CD4-positive, alpha-beta T cell (primary cell): ENCODE measurements at regions not wholly inside any gene's neighbourhood (a gene's known extent, or its start where the extent isn't known, plus 50 kb on each side); places are given as distances from the start of the nearest gene placed in this dataset.

Source experiments
- ATAC-seq: fragments of 200-7000 bp; cut with Tn5 transposase; one replicate; pipeline ENCODE4 v1.10.0; 2022; ENCODE audit warnings: mild to moderate bottlenecking; ENCODE audit not compliant: poor library complexity
- CTCF ChIA-PET: fragments of 350-600 bp; sonication (Branson Sonifier 250); formaldehyde crosslinking; loops from one replicate; lab custom pipeline; 2021; ENCODE audit warnings: antibody characterized with exemption, inconsistent platforms; lab: Charles Lee
- POLR2A ChIA-PET: fragments of 350-600 bp; sonication (Branson Sonifier 250); formaldehyde crosslinking; loops from one replicate; lab custom pipeline; 2021; ENCODE audit warnings: antibody characterized with exemption, inconsistent platforms; lab: Charles Lee
- DNase-seq, 14 experiments: peaks; one replicate each; pipeline ENCODE4 v3.0.0-alpha.2; 2013 to 2020; ENCODE audit warnings: mixed read lengths in 2 of 14
- H3K27ac ChIP-seq, 2 donors: one replicate each; pipeline versions ENCODE4 v1.5.1 to v1.7.0; 2013; ENCODE audit warnings: low read length in 2 of 2, low read depth in 1 of 2, mild to moderate bottlenecking in 1 of 2
- H3K27me3 ChIP-seq, 2 experiments: 1 replicate in 1 of 2; 2 replicates in 1 of 2; pipeline versions ENCODE4 v1.6.1 to v1.7.0; 2013; ENCODE audit warnings: low read length in 2 of 2, control low read depth in 1 of 2, mild to moderate bottlenecking in 1 of 2, moderate library complexity in 1 of 2; ENCODE audit not compliant: insufficient read depth in 2 of 2, control insufficient read depth in 1 of 2
- H3K36me3 ChIP-seq: one replicate; pipeline ENCODE4 v1.6.1; 2013; ENCODE audit warnings: low read length, control low read depth; ENCODE audit not compliant: insufficient read depth
- H3K4me1 ChIP-seq: one replicate; pipeline ENCODE4 v1.6.1; 2013; ENCODE audit warnings: low read length, control low read depth; ENCODE audit not compliant: insufficient read depth
- H3K4me3 ChIP-seq: one replicate; pipeline ENCODE4 v1.5.1; 2013; ENCODE audit warnings: mild to moderate bottlenecking, low read length, moderate library complexity
- H3K9me3 ChIP-seq, 2 experiments: 1 replicate in 1 of 2; 2 replicates in 1 of 2; pipeline versions ENCODE4 v1.6.1 to v1.7.0; 2013; ENCODE audit warnings: low read length in 2 of 2, mild to moderate bottlenecking in 2 of 2, control low read depth in 1 of 2, moderate library complexity in 1 of 2; ENCODE audit not compliant: control insufficient read depth in 1 of 2, insufficient read depth in 1 of 2
- H3K27ac Mint-ChIP-seq: one replicate; pipeline ENCODE4 v1.8.0; 2020; ENCODE audit warnings: mixed read lengths
- H3K27me3 Mint-ChIP-seq: one replicate; pipeline ENCODE4 v1.8.0; 2021; ENCODE audit warnings: mixed read lengths
- H3K36me3 Mint-ChIP-seq: one replicate; pipeline ENCODE4 v1.8.0; 2021; ENCODE audit warnings: low read depth, mixed read lengths
- H3K4me1 Mint-ChIP-seq: one replicate; pipeline ENCODE4 v1.8.0; 2021; ENCODE audit warnings: low read depth, mixed read lengths
- H3K4me3 Mint-ChIP-seq: one replicate; pipeline ENCODE4 v1.8.0; 2020; ENCODE audit warnings: mild to moderate bottlenecking, mixed read lengths
- H3K9me3 Mint-ChIP-seq: one replicate; pipeline ENCODE4 v1.8.0; 2020; ENCODE audit warnings: mixed read lengths
- intact Hi-C, 2 experiments: fragments of 100-400 bp; cut with DNase I in 1 of 2; cut with micrococcal nuclease in 1 of 2; formaldehyde crosslinking; loops; one replicate each; pipeline versions ENCODE4 v1.15.1 to v1.9.0; 2023 to 2025; cut with DNase I, micrococcal nuclease
- TF ChIP-seq, protein P1 (sequence below): fragments of 200-600 bp; IDR thresholded peaks from one replicate; pipeline ENCODE4 v1.8.0; 2022; ENCODE audit warnings: antibody characterized with exemption, mild to moderate bottlenecking

DNA sequence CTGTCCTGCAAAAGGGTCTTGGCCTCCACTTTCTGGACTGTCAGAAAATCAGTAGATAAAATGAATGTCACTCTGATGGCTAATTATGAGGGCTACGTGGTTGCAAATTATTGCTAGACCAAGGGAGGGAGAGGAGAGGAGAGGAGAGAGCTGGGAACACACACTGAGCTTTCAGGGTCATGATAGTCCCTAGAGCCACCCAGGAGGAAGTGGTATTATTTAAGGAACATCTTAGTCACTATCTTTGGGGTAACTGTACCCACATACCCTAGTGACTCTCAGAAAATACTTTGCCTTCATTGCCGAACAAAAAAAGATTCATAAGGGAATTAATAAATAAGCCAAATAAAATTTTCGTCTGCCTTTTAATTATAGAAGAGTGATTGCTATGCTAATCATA lies 642.3 kb upstream of the CFAP20DC start:
- no peaks in the 10 kb centered on the region for H3K9me3 Mint-ChIP-seq
- H3K4me1 Mint-ChIP-seq, result no peaks in the 10 kb centered on the region
- no peaks in the 10 kb centered on the region for H3K36me3 Mint-ChIP-seq
- DNase-seq (no peak), ATAC-seq (no peak)
- TF ChIP-seq, protein P1, sequence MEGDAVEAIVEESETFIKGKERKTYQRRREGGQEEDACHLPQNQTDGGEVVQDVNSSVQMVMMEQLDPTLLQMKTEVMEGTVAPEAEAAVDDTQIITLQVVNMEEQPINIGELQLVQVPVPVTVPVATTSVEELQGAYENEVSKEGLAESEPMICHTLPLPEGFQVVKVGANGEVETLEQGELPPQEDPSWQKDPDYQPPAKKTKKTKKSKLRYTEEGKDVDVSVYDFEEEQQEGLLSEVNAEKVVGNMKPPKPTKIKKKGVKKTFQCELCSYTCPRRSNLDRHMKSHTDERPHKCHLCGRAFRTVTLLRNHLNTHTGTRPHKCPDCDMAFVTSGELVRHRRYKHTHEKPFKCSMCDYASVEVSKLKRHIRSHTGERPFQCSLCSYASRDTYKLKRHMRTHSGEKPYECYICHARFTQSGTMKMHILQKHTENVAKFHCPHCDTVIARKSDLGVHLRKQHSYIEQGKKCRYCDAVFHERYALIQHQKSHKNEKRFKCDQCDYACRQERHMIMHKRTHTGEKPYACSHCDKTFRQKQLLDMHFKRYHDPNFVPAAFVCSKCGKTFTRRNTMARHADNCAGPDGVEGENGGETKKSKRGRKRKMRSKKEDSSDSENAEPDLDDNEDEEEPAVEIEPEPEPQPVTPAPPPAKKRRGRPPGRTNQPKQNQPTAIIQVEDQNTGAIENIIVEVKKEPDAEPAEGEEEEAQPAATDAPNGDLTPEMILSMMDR, result no peak
- H3K4me3 ChIP-seq, result no peak overlapping the region
- intact Hi-C loops, result no loop called here
- no peak overlapping the region for H3K27ac Mint-ChIP-seq
- no peaks in the 10 kb centered on the region for H3K4me1 ChIP-seq
- H3K27me3 Mint-ChIP-seq, result no peaks in the 10 kb centered on the region
- ChIA-PET POLR2A (no interaction called here), CTCF (no interaction called here)
- no peak overlapping the region for H3K27ac ChIP-seq
- H3K27me3 ChIP-seq, result no peaks in the 10 kb centered on the region
- H3K4me3 Mint-ChIP-seq, result no peak overlapping the region
- H3K9me3 ChIP-seq, result peaks cover 0 to 3% of the 10 kb centered on the region in 2 experiments
- no peaks in the 10 kb centered on the region for H3K36me3 ChIP-seq

DNA sequence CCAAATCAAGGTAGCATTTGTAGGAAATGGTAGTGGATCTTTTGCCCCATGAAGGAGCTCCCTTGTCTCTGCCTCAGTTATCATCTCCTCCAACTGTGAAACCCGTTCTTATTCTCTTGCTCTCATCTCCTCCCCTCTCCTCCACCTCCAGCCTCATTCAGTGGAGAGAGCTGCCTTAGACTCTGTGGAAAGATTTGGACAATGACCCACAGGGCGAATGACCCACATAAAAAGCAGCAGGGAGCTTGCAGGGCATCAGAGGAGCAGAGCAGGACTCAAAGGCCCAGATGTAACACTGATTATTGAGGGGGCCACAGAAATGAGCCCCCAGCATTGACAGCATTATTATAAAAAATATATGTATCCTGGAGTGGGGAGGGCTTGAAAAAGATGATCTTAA lies 641.1 kb upstream of the CFAP20DC start:
- POLR2A ChIA-PET, result no interaction called here
- intact Hi-C loops, result no loop called here
- CTCF ChIA-PET, result no interaction called here
- peaks cover 0 to 3% of the 10 kb centered on the region in 2 experiments for H3K9me3 ChIP-seq
- Mint-ChIP-seq H3K27ac (no peak overlapping the region), H3K27me3 (no peaks in the 10 kb centered on the region), H3K9me3 (no peaks in the 10 kb centered on the region), H3K36me3 (no peaks in the 10 kb centered on the region), H3K4me3 (no peak overlapping the region), H3K4me1 (no peaks in the 10 kb centered on the region)
- H3K27me3 ChIP-seq, result no peaks in the 10 kb centered on the region
- H3K4me3 ChIP-seq, result no peak overlapping the region
- H3K4me1 ChIP-seq, result no peaks in the 10 kb centered on the region
- no peaks in the 10 kb centered on the region for H3K36me3 ChIP-seq
- no peak for ATAC-seq
- TF ChIP-seq, protein P1, result no peak
- no peak overlapping the region for H3K27ac ChIP-seq
- no peak for DNase-seq

DNA sequence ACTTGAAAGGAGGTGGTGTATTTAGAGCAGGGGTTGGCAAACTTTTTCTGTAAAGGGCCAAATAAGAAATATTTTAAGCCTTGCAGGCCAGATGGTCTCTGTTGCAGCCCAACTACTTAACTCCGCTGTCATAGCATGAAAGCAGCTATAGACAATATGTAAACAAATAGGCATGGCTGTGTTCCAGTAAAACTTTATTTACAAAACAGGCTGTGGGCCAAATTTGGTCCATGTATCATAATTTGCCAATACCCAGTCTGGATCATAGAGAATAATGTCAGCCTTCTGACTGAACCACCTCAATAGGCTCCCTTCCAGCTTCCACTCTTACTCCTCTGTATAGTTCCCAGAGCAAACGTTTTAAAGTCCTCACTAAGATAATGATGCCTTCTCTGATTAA lies 638.8 kb upstream of the CFAP20DC start:
- DNase-seq (no peak), ATAC-seq (no peak)
- H3K4me3 ChIP-seq, result no peak overlapping the region
- peaks cover 0 to 3% of the 10 kb centered on the region in 2 experiments for H3K9me3 ChIP-seq
- intact Hi-C loops, result no loop called here
- Mint-ChIP-seq H3K36me3 (no peaks in the 10 kb centered on the region), H3K27ac (no peak overlapping the region), H3K27me3 (no peaks in the 10 kb centered on the region), H3K4me3 (no peak overlapping the region), H3K9me3 (no peaks in the 10 kb centered on the region), H3K4me1 (no peaks in the 10 kb centered on the region)
- POLR2A ChIA-PET, result no interaction called here
- H3K4me1 ChIP-seq, result no peaks in the 10 kb centered on the region
- TF ChIP-seq, protein P1, result no peak
- H3K36me3 ChIP-seq, result no peaks in the 10 kb centered on the region
- no peaks in the 10 kb centered on the region for H3K27me3 ChIP-seq
- H3K27ac ChIP-seq, result no peak overlapping the region
- CTCF ChIA-PET, result no interaction called here
